Fibroblast of the aortic adventitia (primary cell): ENCODE measurements at regions not wholly inside any gene's neighbourhood (a gene's known extent, or its start where the extent isn't known, plus 50 kb on each side); places are given as distances from the start of the nearest gene placed in this dataset.
"Not testable (repeated sequence)": the region's sequence is repeated elsewhere in the genome, so short reads cannot be mapped to it uniquely, and the experiment has no call there.

ENCODE experiments used
- DNase-seq: peaks from one replicate; pipeline ENCODE4 v3.0.0-alpha.2; 2010; ENCODE audit warnings: low read depth
- H3K4me3 ChIP-seq: 2 replicates; pipeline ENCODE4 v1.5.1; 2011; ENCODE audit warnings: low read depth, mild to moderate bottlenecking, control low read depth, low read length, moderate library complexity
- CTCF ChIP-seq: IDR thresholded peaks from 2 replicates; pipeline ENCODE4 v1.5.1; 2011; ENCODE audit warnings: mild to moderate bottlenecking, low read length, control low read depth, inconsistent platforms; ENCODE audit not compliant: insufficient read depth

GRCh38 chr6:137389150-137389704, 105.0 kb downstream of the OLIG3 start:
- no peak for TF ChIP-seq CTCF
- no peak overlapping the region for H3K4me3 ChIP-seq
- no peak for DNase-seq

GRCh38 chr6:137387096-137387764, 107.0 kb downstream of the OLIG3 start:
- DNase-seq: no peak
- no peak for TF ChIP-seq CTCF
- no peak overlapping the region for H3K4me3 ChIP-seq

- H3K4me3 ChIP-seq, DNase-seq: not testable (repeated sequence)
Measured at GRCh38 chr6:137383287-137383686, 110.9 kb downstream of the OLIG3 start.

- no peak overlapping the region for H3K4me3 ChIP-seq
- DNase-seq: no peak
- no peak for TF ChIP-seq CTCF
Measured at GRCh38 chr6:137378090-137378369, 116.2 kb downstream of the OLIG3 start.

GRCh38 chr6:137373296-137373695, 120.9 kb downstream of the OLIG3 start:
- DNase-seq: no peak
- no peak for TF ChIP-seq CTCF
- H3K4me3 ChIP-seq: no peak overlapping the region

- no peak overlapping the region for H3K4me3 ChIP-seq
- no peak for DNase-seq
- no peak for TF ChIP-seq CTCF
Measured at GRCh38 chr6:137372532-137372931, 121.7 kb downstream of the OLIG3 start.

- no peak overlapping the region for H3K4me3 ChIP-seq
- no peak for DNase-seq
- no peak for TF ChIP-seq CTCF
Measured at GRCh38 chr6:137371634-137372016, 122.6 kb downstream of the OLIG3 start.
